Uterus (tissue), 3 donors: ENCODE measurements at regions not wholly inside any gene's neighbourhood (a gene's known extent, or its start where the extent isn't known, plus 50 kb on each side); places are given as distances from the start of the nearest gene placed in this dataset.

ENCODE experiments used
- DNase-seq, 2 donors: peaks; one replicate each; pipeline ENCODE4 v3.0.0-alpha.2; 2019 to 2020
- H3K27ac ChIP-seq, 2 donors: fragments of 200-600 bp; sonication (generic); 1 replicate in 1 of 2; 2 replicates in 1 of 2; pipeline ENCODE4 v1.5.1; 2016 to 2018
- H3K27me3 ChIP-seq, 2 donors: fragments of 200-600 bp; sonication (generic); one replicate each; pipeline ENCODE4 v1.5.1; 2018 to 2019; ENCODE audit warnings: control low read depth in 1 of 2
- H3K36me3 ChIP-seq, 2 donors: fragments of 200-600 bp; sonication (generic); one replicate each; pipeline ENCODE4 v1.5.1; 2019; ENCODE audit warnings: control low read depth in 1 of 2
- H3K4me1 ChIP-seq, 2 donors: fragments of 200-600 bp; sonication (generic); one replicate each; pipeline ENCODE4 v1.5.1; 2018 to 2019; ENCODE audit warnings: control low read depth in 1 of 2
- H3K4me3 ChIP-seq, 2 donors: fragments of 200-600 bp; sonication (generic); 1 replicate in 1 of 2; 2 replicates in 1 of 2; pipeline ENCODE4 v1.5.1; 2018 to 2019; ENCODE audit warnings: mild to moderate bottlenecking in 1 of 2
- H3K9me3 ChIP-seq, 2 donors: fragments of 200-600 bp; sonication (generic); one replicate each; pipeline ENCODE4 v1.5.1; 2019; ENCODE audit warnings: control low read depth in 1 of 2
- POLR2A ChIP-seq, 2 donors: fragments of 450-650 bp; IDR thresholded peaks; one replicate each; pipeline ENCODE4 v1.6.1; 2016; ENCODE audit warnings: antibody characterized with exemption in 2 of 2, mild to moderate bottlenecking in 1 of 2, moderate library complexity in 1 of 2
- intact Hi-C: fragments of 100-400 bp; cut with DNase I; formaldehyde crosslinking; loops from one replicate; pipeline ENCODE4 v1.15.1; 2023; ENCODE audit warnings: low total_unique reads
- TF ChIP-seq, protein P1 (sequence below), 4 experiments: fragments of 200-600 bp in 2 of 4; fragments of 450-650 bp in 2 of 4; sonication (generic) in 2 of 4; IDR thresholded peaks; one replicate each; pipeline ENCODE4 v1.5.1; 2016 to 2019; ENCODE audit warnings: antibody characterized with exemption in 4 of 4, mild to moderate bottlenecking in 2 of 4, moderate library complexity in 1 of 4
- donor health status: DM: yes; HTN: yes; CAD: no.

GRCh38 chr4:24076811-24077210 lies 187.0 kb upstream of the PPARGC1A start:
- Histone ChIP-seq H3K9me3 (no peaks in the 10 kb centered on the region), H3K36me3 (no peaks in the 10 kb centered on the region), H3K4me3 (no peak overlapping the region), H3K27me3 (no peaks in the 10 kb centered on the region), H3K4me1 (no peaks in the 10 kb centered on the region), H3K27ac (no peak overlapping the region)
- intact Hi-C loops: no loop called here
- TF ChIP-seq, protein P1, sequence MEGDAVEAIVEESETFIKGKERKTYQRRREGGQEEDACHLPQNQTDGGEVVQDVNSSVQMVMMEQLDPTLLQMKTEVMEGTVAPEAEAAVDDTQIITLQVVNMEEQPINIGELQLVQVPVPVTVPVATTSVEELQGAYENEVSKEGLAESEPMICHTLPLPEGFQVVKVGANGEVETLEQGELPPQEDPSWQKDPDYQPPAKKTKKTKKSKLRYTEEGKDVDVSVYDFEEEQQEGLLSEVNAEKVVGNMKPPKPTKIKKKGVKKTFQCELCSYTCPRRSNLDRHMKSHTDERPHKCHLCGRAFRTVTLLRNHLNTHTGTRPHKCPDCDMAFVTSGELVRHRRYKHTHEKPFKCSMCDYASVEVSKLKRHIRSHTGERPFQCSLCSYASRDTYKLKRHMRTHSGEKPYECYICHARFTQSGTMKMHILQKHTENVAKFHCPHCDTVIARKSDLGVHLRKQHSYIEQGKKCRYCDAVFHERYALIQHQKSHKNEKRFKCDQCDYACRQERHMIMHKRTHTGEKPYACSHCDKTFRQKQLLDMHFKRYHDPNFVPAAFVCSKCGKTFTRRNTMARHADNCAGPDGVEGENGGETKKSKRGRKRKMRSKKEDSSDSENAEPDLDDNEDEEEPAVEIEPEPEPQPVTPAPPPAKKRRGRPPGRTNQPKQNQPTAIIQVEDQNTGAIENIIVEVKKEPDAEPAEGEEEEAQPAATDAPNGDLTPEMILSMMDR (IDR thresholded peaks at IDR 0.05): no peak
- no peak for TF ChIP-seq POLR2A (IDR thresholded peaks at IDR 0.05)
- no peak for DNase-seq

- no peaks in the 10 kb centered on the region for H3K36me3 ChIP-seq
- no peak for TF ChIP-seq POLR2A (IDR thresholded peaks at IDR 0.05)
- TF ChIP-seq, protein P1 (IDR thresholded peaks at IDR 0.05): no peak
- no peaks in the 10 kb centered on the region for H3K4me1 ChIP-seq
- no peak overlapping the region for H3K4me3 ChIP-seq
- intact Hi-C loops: no loop called here
- no peak for DNase-seq
- no peak overlapping the region for H3K27ac ChIP-seq
- no peaks in the 10 kb centered on the region for H3K27me3 ChIP-seq
- no peaks in the 10 kb centered on the region for H3K9me3 ChIP-seq
Observed at GRCh38 chr4:24073948-24074347, 184.1 kb upstream of the PPARGC1A start.

DNA sequence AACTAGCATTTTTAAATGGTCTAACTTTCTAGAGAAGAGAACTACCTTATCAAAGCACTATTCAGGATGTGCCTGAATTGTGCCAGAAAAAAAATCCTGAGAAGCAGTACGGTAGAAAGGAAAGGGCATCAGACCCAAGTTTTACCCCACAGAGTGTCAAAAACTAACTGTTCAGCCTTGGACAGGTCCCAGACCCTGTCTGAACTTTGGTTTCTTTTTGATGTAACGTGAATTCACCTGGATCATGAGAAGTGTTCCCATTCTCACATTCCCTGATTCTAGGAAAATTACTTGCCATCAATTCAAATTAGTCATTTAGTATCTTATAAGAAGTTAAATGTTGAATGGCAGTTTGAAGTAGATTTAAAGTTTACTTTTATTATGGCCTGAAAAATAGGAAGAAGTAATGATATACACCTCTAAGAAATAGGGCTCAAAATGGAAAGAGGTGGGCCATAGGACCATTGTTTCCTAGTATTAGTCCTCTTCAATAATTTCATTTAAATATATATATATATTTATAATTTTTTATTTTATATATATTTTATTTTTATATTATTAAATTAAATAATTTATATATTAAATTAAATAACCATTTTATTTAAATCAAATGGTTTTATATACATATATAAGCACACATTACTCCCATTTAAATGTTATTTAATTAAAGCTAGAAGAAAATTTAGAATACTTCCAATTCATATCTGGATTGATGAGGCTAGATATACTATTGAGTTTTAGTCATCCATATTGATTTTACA lies 181.9 kb upstream of the PPARGC1A start:
- TF ChIP-seq, protein P1 (IDR thresholded peaks at IDR 0.05): no peak
- no peak for TF ChIP-seq POLR2A (IDR thresholded peaks at IDR 0.05)
- H3K9me3 ChIP-seq: no peaks in the 10 kb centered on the region
- intact Hi-C loops: no loop called here
- H3K27ac ChIP-seq: no peak overlapping the region
- H3K4me3 ChIP-seq: no peak overlapping the region
- H3K4me1 ChIP-seq: no peaks in the 10 kb centered on the region
- DNase-seq: no peak
- no peaks in the 10 kb centered on the region for H3K27me3 ChIP-seq
- H3K36me3 ChIP-seq: no peaks in the 10 kb centered on the region

DNA sequence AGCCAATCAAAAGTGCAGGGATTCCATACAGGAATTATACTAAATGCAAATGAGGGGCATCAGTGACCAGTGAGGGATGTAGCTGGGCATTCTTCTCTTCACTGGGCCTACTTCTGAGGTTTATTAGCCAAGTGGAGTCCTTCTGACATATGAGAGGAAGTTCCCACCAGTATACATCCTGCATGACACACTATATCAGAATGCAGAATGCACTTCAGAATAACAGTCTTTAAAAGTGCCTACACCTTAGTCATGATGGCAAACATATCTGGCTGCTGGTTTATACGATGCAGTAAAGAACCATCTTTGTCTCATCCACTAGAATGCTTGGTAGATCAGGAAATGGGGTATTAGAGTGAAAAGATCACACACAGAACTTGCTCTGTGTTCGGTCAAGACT lies 180.3 kb upstream of the PPARGC1A start:
- Histone ChIP-seq H3K9me3 (no peaks in the 10 kb centered on the region), H3K4me3 (no peak overlapping the region), H3K4me1 (no peaks in the 10 kb centered on the region), H3K27me3 (no peaks in the 10 kb centered on the region), H3K36me3 (no peaks in the 10 kb centered on the region), H3K27ac (no peak overlapping the region)
- intact Hi-C loops: no loop called here
- TF ChIP-seq, protein P1 (IDR thresholded peaks at IDR 0.05): no peak
- TF ChIP-seq POLR2A (IDR thresholded peaks at IDR 0.05): no peak
- no peak for DNase-seq

DNA sequence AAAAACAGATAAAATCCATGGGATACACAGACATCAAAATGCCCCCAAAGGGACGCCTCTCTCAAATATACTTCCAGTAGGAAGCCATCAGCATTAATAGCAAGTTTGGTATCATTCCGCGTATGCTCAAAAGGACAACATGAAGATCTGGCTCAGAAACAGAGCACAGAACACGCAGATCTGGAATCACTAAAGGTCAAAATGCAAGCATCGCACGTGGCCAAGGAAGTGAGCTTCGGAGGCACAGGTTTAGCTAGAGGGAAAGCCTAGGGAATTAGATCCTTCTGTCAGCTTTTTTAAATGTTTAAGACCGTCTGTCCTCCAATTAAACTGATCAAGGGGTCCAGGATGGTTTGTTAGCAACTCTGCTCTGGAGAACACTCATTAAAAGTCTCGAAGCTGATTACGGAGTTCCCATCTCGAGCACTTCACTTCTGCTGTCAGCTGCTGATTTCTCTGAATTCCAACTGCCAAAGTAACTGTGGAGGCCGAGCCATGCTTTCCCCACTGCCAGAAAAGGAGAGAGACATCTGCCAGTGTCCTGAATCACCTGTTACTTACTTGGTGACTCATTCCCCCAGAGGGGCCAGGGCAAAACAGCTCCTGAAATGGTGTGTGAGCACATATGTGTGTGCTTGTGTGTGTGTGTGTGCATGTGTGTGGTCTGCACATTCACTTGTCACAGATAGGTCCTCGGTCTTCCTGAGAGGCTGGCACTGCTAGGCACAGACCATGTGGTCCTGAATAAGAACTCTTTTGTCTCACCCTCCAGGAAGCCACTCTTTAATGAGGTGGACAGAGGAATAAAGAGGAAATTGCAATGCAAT lies 177.7 kb upstream of the PPARGC1A start:
- TF ChIP-seq, protein P1 (IDR thresholded peaks at IDR 0.05): no peak
- TF ChIP-seq POLR2A (IDR thresholded peaks at IDR 0.05): no peak
- no peak for DNase-seq
- Histone ChIP-seq H3K4me1 (no peaks in the 10 kb centered on the region), H3K27ac (no peak overlapping the region), H3K27me3 (no peaks in the 10 kb centered on the region), H3K9me3 (no peaks in the 10 kb centered on the region), H3K4me3 (no peak overlapping the region), H3K36me3 (no peaks in the 10 kb centered on the region)
- intact Hi-C loops: no loop called here
